ENCODE measurements at regions not wholly inside any gene's neighbourhood (a gene's known extent, or its start where the extent isn't known, plus 50 kb on each side); places are given as distances from the start of the nearest gene placed in this dataset.

DNA sequence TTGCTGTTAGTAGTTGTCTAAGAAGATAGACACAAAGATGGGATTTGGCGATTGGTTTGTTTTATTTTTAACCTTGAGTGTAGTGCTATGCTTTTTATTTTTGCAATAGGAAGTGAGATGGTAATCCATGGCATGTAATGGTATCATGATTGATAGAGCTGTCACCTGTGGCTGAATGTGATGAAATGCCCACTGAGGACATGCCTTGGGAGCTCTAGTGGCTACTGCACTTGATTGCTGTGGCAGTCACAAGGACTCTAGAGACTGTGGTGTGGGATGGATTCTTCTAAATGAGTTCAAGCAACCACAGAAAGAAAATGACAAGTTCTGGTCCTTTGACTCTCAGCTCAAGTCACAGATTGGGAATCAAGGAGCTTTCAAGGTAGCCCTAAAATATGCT, 139.4 kb downstream of the CYRIA start:
- no peak overlapping the region for H2BK15ac ChIP-seq (ENCODE audit: low read length)
- no peak overlapping the region for H2BK12ac ChIP-seq (ENCODE audit: low read depth, low read length)
- no peak overlapping the region for H3K4me2 ChIP-seq (ENCODE audit: insufficient read depth in 1 of 2, low read depth in 2 of 2, low read length in 2 of 2)
- H3K4me3 ChIP-seq (ENCODE audit: extremely low read depth in 1 of 4, insufficient read depth in 2 of 4, low read depth in 3 of 4, low read length in 4 of 4) = no peak overlapping the region
- no peak overlapping the region for H2AFZ ChIP-seq (ENCODE audit: low read length)
- no peak overlapping the region for H3K56ac ChIP-seq (replicated peaks; ENCODE audit: insufficient read length, low read depth, low read length)
- H2AK5ac ChIP-seq (ENCODE audit: low read depth, low read length) = no peak overlapping the region
- H3K27ac ChIP-seq (ENCODE audit: low read depth, low read length) = no peak overlapping the region
- no peaks in the 10 kb centered on the region for H4K20me1 ChIP-seq (replicated peaks in 1 of 2; ENCODE audit: control insufficient read depth in 1 of 2, insufficient read depth in 2 of 2, low read length in 2 of 2)
- no peak overlapping the region for H3K4ac ChIP-seq (replicated peaks; ENCODE audit: insufficient read length, low read depth, low read length)
- H4K5ac ChIP-seq (ENCODE audit: insufficient read length, low read depth, low read length) = no peak overlapping the region
- H3K9ac ChIP-seq (replicated peaks in 1 of 4; ENCODE audit: extremely low read depth in 1 of 4, low read depth in 3 of 4, low read length in 3 of 4) = no peak overlapping the region
- no peak overlapping the region for H2BK5ac ChIP-seq (ENCODE audit: low read depth, low read length)
- no peak overlapping the region for H2BK20ac ChIP-seq (ENCODE audit: low read length)
- TF ChIP-seq SAP30 (IDR thresholded peaks at IDR 0.05; ENCODE audit: insufficient read depth, insufficient replicate concordance, low read length) = no peak
- TF ChIP-seq SIRT6 (IDR thresholded peaks at IDR 0.05; ENCODE audit: low read length) = no peak
- TF ChIP-seq ZNF274 (IDR thresholded peaks at IDR 0.05; ENCODE audit: borderline replicate concordance, extremely low read depth, low read length) = no peak
- TF ChIP-seq KDM5A (IDR thresholded peaks at IDR 0.05; ENCODE audit: low read length) = no peak
- no peak overlapping the region for H3K18ac ChIP-seq (ENCODE audit: extremely low read depth, low read length)
- H3K23ac ChIP-seq (ENCODE audit: insufficient read length) = no peak overlapping the region
- no peaks in the 10 kb centered on the region for H3K27me3 ChIP-seq (replicated peaks in 1 of 4; ENCODE audit: control insufficient read depth in 3 of 4, extremely low read depth in 1 of 4, insufficient read depth in 3 of 4, low read length in 3 of 4)
- 86% methylated on average over 1 of the region's 1 CpG; no CpG with 5 or more reads in 1 of the 2 experiments for WGBS, 2 experiments (ENCODE audit: extremely low coverage in 1 of 2, insufficient coverage in 1 of 2, insufficient read length in 1 of 2, insufficient replicate concordance in 2 of 2, low coverage in 1 of 2, low lambda C conversion rate in 2 of 2, missing lambda C conversion rate in 1 of 2)
- FAIRE-seq (no peak), DNase-seq (ENCODE audit: low read depth in 1 of 2, low spot score in 2 of 2) (no peak)
- ChIA-PET CTCF (ENCODE audit: partially characterized antibody) (interaction anchor here (0.6 to 4.0 kb wide), 42 partner anchors 9 to 863 kb away, joined by 3 to 44 read pairs (median 6); no protein-coding TSS in a partner anchor), POLR2A (ENCODE audit: partially characterized antibody) (no interaction called here)
- H3K36me3 ChIP-seq (ENCODE audit: control insufficient read depth in 2 of 4, insufficient read depth in 4 of 4, low read length in 3 of 4) = no peaks in the 10 kb centered on the region
- H3K14ac ChIP-seq (ENCODE audit: insufficient read length) = no peak overlapping the region
- H4K91ac ChIP-seq (replicated peaks; ENCODE audit: insufficient read length, low read length) = no peak overlapping the region
- H3K9me3 ChIP-seq (ENCODE audit: insufficient read depth in 2 of 2, low read depth in 1 of 2, low read length in 1 of 2) = no peaks in the 10 kb centered on the region
- no peak overlapping the region for H2BK120ac ChIP-seq (replicated peaks; ENCODE audit: low read depth, low read length)
- H3K23me2 ChIP-seq (ENCODE audit: low read depth, low read length) = no peaks in the 10 kb centered on the region
- peaks cover 0 to 4% (median 0%) of the 10 kb centered on the region in 4 experiments; a peak in 2 of 7 replicates for H3K4me1 ChIP-seq (replicated peaks in 1 of 4; ENCODE audit: control insufficient read depth in 3 of 4, insufficient read depth in 4 of 4, low read length in 3 of 4)
- no peaks in the 10 kb centered on the region for H3K79me1 ChIP-seq (ENCODE audit: low read depth, low read length)
- no peaks in the 10 kb centered on the region for H3K79me2 ChIP-seq (ENCODE audit: control insufficient read depth in 1 of 2, insufficient read depth in 2 of 2, low read length in 2 of 2)
- no peak overlapping the region for H4K8ac ChIP-seq (ENCODE audit: extremely low read depth, insufficient read depth, low read length)

Data from H1 (cell line).